ENCODE measurements at regions not wholly inside any gene's neighbourhood (a gene's known extent, or its start where the extent isn't known, plus 50 kb on each side); places are given as distances from the start of the nearest gene placed in this dataset.

- H3K56ac ChIP-seq (ENCODE audit: extremely low read depth, insufficient read depth, low read length): no peak overlapping the region
- peak overlapping the region; percentile 28; the same call in 1 of the 2 replicates for H3K4ac ChIP-seq (ENCODE audit: low read depth, low read length)
- peaks cover 14% of the 10 kb centered on the region for H3K9me1 ChIP-seq (ENCODE audit: insufficient read depth, low read length)
- CTCF ChIA-PET: interaction anchor here (0.6 to 4.3 kb wide), 7 partner anchors 92 to 158 kb away, joined by 3 to 27 read pairs (median 3); no protein-coding TSS in a partner anchor
- H3K4me1 ChIP-seq (ENCODE audit: control insufficient read depth, insufficient read depth, low read length): peaks cover 15% of the 10 kb centered on the region
- H2AK5ac ChIP-seq (ENCODE audit: low read depth, low read length): peak overlapping the region; percentile 15; the same call in 1 of the 2 replicates
- no peaks in the 10 kb centered on the region for H3K36me3 ChIP-seq (ENCODE audit: control insufficient read depth, insufficient read depth, low read length)
- no peaks in the 10 kb centered on the region for H3K79me1 ChIP-seq (ENCODE audit: low read depth in 1 of 2, low read length in 2 of 2)
- BruUV-seq (replicated peaks): no TSS peak
- peak overlapping the region; percentile 55 for H3K14ac ChIP-seq (replicated peaks; ENCODE audit: low read depth, low read length)
- H3K27ac ChIP-seq (ENCODE audit: insufficient read depth, low read length): no peak overlapping the region
- dilution Hi-C loops (cut with HindIII; ENCODE audit: low sequenced_read_pairs, unreplicated experiment) (no loop called here), in situ Hi-C loops (cut with MboI; ENCODE audit: low sequenced_read_pairs) (no loop called here), intact Hi-C loops (cut with micrococcal nuclease) (loop anchor here (1.0 kb wide), 1 partner anchor 153 kb away; no protein-coding TSS in a partner anchor)
- H3K9me3 ChIP-seq (ENCODE audit: control insufficient read depth, insufficient read depth, low read length): no peaks in the 10 kb centered on the region
- peak overlapping the region; percentile 35; the same call in 1 of the 2 replicates for H4K5ac ChIP-seq (ENCODE audit: low read depth, low read length)
- WGBS, 2 experiments (ENCODE audit: extremely low coverage in 2 of 2, insufficient read length in 1 of 2): no CpG with 5 or more reads among the region's 4 CpGs
- DNase-seq (peak; percentile 52), ATAC-seq (ENCODE audit: low read depth) (peak; percentile 31)
- H3K27me3 ChIP-seq (ENCODE audit: control insufficient read depth, insufficient read depth, low read length): no peaks in the 10 kb centered on the region
- H3K4me2 ChIP-seq (ENCODE audit: low read depth, low read length): no peak overlapping the region
- H4K8ac ChIP-seq (ENCODE audit: low read depth in 2 of 2, low read length in 2 of 2): peak overlapping the region in 1 of 2 experiments; percentile 54; a peak in 2 of 4 replicates
- H3K9ac ChIP-seq (ENCODE audit: low read depth, low read length): no peak overlapping the region
- POLR2A ChIA-PET (ENCODE audit: unreplicated experiment): no interaction called here
- no peak overlapping the region for H3K23ac ChIP-seq (ENCODE audit: low read depth, low read length)
- no peaks in the 10 kb centered on the region for H4K20me1 ChIP-seq (ENCODE audit: insufficient read depth, low read length)
- H2BK15ac ChIP-seq (ENCODE audit: low read depth, low read length): peak overlapping the region; percentile 87; the same call in 1 of the 3 replicates
- H2BK20ac ChIP-seq (ENCODE audit: low read depth, low read length): peak overlapping the region; percentile 89
- TF ChIP-seq MXI1 (IDR thresholded peaks at IDR 0.05; ENCODE audit: borderline replicate concordance, low read depth, low read length) (no peak), ELK1 (IDR thresholded peaks at IDR 0.05; ENCODE audit: borderline replicate concordance, low read depth, low read length) (no peak), USF2 (IDR thresholded peaks at IDR 0.05; ENCODE audit: low read depth, low read length) (no peak), RFX5 (IDR thresholded peaks at IDR 0.05; ENCODE audit: low read depth, low read length) (no peak), CTCF (conservative IDR thresholded peaks at IDR 0.05; ENCODE audit: low read depth, low read length) (peak; percentile 64), RAD21 (IDR thresholded peaks at IDR 0.05; ENCODE audit: low read length) (peak; percentile 69), MAZ (IDR thresholded peaks at IDR 0.05; ENCODE audit: borderline replicate concordance, low read depth, low read length) (no peak), FOS (IDR thresholded peaks at IDR 0.05; ENCODE audit: low read depth, low read length) (no peak), SMC3 (IDR thresholded peaks at IDR 0.05; ENCODE audit: low read depth, low read length) (peak; percentile 75), BHLHE40 (IDR thresholded peaks at IDR 0.05; ENCODE audit: low read depth, low read length) (no peak), MAFK (IDR thresholded peaks at IDR 0.05; ENCODE audit: low read depth, low read length) (no peak)
- peak overlapping the region; percentile 18; the same call in 1 of the 2 replicates for H3K18ac ChIP-seq (ENCODE audit: low read depth, low read length)
- H2AFZ ChIP-seq (replicated peaks; ENCODE audit: low read length, poor library complexity): no peak overlapping the region
- peak overlapping the region; percentile 81 for H2BK120ac ChIP-seq (ENCODE audit: low read depth, low read length)
- H2BK5ac ChIP-seq (ENCODE audit: low read depth, low read length, poor library complexity, severe bottlenecking): no peak overlapping the region
- no peak overlapping the region for H3K4me3 ChIP-seq (ENCODE audit: insufficient read depth, low read depth, low read length)
- H2AK9ac ChIP-seq (replicated peaks; ENCODE audit: low read depth, low read length, poor library complexity): no peak overlapping the region
- peak overlapping the region; percentile 19; the same call in 1 of the 2 replicates for H4K91ac ChIP-seq (ENCODE audit: insufficient read depth, low read depth, low read length)
These were observed 575.8 kb downstream of the TOX3 start for GRCh38 chr16:51971184-51971583.

All from IMR-90 (cell line).